Neutrophil (primary cell): ENCODE measurements at regions not wholly inside any gene's neighbourhood (a gene's known extent, or its start where the extent isn't known, plus 50 kb on each side); places are given as distances from the start of the nearest gene placed in this dataset.

Experiments used
- H3K27ac ChIP-seq: fragments of 200-600 bp; sonication (generic); 2 replicates; pipeline ENCODE4 v1.5.1; 2016; ENCODE audit warnings: mild to moderate bottlenecking, moderate library complexity
- H3K27me3 ChIP-seq: fragments of 200-600 bp; sonication (generic); 2 replicates; pipeline ENCODE4 v1.6.0; 2016; ENCODE audit warnings: mild to moderate bottlenecking
- H3K36me3 ChIP-seq: fragments of 200-600 bp; sonication (generic); 2 replicates; pipeline ENCODE4 v1.5.1; 2017
- H3K4me1 ChIP-seq, 2 experiments: fragments of 200-600 bp in 1 of 2; sonication (generic) in 1 of 2; 1 replicate in 1 of 2; 2 replicates in 1 of 2; pipeline versions ENCODE4 v1.5.1 to v1.6.1; 2013 to 2016; ENCODE audit warnings: low read depth in 1 of 2, low read length in 1 of 2, mild to moderate bottlenecking in 1 of 2, moderate library complexity in 1 of 2; ENCODE audit not compliant: control insufficient read depth in 1 of 2, insufficient read depth in 1 of 2
- H3K4me3 ChIP-seq, 2 experiments: fragments of 200-600 bp in 1 of 2; sonication (generic) in 1 of 2; 1 replicate in 1 of 2; 2 replicates in 1 of 2; pipeline ENCODE4 v1.5.1; 2013 to 2016; ENCODE audit warnings: low read depth in 1 of 2, low read length in 1 of 2, mild to moderate bottlenecking in 1 of 2, moderate library complexity in 1 of 2
- H3K9me3 ChIP-seq: fragments of 200-600 bp; sonication (generic); 2 replicates; pipeline ENCODE4 v1.5.1; 2016
- CTCF ChIP-seq: fragments of 200-600 bp; sonication (generic); IDR thresholded peaks from 2 replicates; pipeline ENCODE4 v1.5.1; 2016; ENCODE audit warnings: antibody characterized with exemption

- no peaks in the 10 kb centered on the region for H3K4me1 ChIP-seq
- H3K9me3 ChIP-seq, result no peaks in the 10 kb centered on the region
- no peak for TF ChIP-seq CTCF
- no peaks in the 10 kb centered on the region for H3K36me3 ChIP-seq
- no peaks in the 10 kb centered on the region for H3K27me3 ChIP-seq
- no peak overlapping the region for H3K27ac ChIP-seq
- H3K4me3 ChIP-seq, result no peak overlapping the region
Measured at GRCh38 chr2:14120376-14120775, 512.1 kb upstream of the LRATD1 start.

DNA sequence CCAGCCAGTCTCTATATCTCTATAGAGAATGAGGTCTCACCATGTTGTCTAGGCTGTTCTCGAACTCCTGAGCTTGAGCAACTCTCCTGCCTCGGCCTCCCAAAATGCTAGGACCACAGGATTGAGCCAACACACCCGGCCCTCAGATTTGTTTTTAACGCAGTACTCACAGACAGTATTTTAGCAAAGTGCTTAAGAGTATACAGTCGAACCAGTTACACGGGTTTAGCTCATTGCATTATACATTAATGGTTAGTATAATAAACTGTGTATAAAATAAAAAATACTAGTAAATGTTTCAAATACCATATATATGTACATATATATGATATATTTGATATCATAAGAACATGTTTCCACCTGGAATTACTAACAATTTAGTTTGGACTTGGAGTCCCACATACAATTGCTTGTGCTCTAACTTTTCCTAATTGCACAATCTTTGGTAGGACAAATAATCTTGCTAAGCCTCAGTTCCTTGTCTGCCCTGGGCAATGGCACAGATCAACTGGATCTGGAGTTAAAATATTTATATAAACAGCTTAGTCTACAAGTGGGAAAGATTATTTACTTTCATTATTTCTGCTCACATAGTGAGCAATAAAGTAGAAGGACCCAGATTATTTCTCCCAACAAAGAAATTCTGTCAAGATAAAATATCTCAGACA, 508.9 kb upstream of the LRATD1 start:
- Histone ChIP-seq H3K4me1 (no peaks in the 10 kb centered on the region), H3K27ac (no peak overlapping the region), H3K4me3 (no peak overlapping the region), H3K36me3 (no peaks in the 10 kb centered on the region), H3K9me3 (no peaks in the 10 kb centered on the region), H3K27me3 (no peaks in the 10 kb centered on the region)
- TF ChIP-seq CTCF, result no peak

DNA sequence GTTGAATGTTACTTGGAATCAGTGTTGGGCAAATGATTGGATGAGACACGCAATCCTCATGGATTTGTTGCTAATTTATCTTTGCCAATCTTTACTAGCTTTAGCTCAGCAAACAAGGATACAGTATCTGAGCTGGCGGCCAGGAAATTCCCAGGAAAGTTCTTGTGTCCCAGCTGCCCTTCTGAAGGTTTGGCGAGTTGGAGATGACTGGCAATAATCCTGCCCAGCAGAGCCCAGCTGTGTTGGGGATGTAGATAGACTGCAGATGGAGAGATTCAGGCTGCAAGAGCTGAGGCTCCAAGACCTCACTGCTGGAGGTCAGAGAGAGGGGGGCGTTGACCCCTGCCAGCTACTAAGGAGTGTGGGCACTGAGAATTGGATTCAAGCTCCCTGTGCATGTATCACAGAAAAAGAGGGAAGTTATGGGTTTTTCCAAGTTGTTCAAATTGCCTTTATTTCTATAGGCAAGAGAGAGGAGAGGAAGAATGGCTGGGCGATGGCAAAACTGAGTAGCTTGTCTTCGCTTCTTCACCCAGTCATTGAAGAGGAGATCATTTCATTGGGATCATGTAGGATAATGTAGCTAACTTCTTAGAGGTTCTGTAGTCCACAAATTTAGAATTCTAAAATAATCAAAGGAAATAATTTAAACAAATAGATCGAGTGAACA, 506.8 kb upstream of the LRATD1 start:
- no peak overlapping the region for H3K4me3 ChIP-seq

GRCh38 chr2:14126846-14127245, 505.7 kb upstream of the LRATD1 start:
- Histone ChIP-seq H3K4me3 (no peak overlapping the region), H3K27me3 (no peaks in the 10 kb centered on the region), H3K4me1 (no peaks in the 10 kb centered on the region), H3K9me3 (no peaks in the 10 kb centered on the region), H3K27ac (no peak overlapping the region), H3K36me3 (no peaks in the 10 kb centered on the region)
- no peak for TF ChIP-seq CTCF

More for the DNA sequence above, 506.8 kb upstream of the LRATD1 start:
- no peaks in the 10 kb centered on the region for H3K4me1 ChIP-seq
- TF ChIP-seq CTCF, result no peak
- no peaks in the 10 kb centered on the region for H3K27me3 ChIP-seq
- no peaks in the 10 kb centered on the region for H3K9me3 ChIP-seq
- no peak overlapping the region for H3K27ac ChIP-seq
- H3K36me3 ChIP-seq, result no peaks in the 10 kb centered on the region

DNA sequence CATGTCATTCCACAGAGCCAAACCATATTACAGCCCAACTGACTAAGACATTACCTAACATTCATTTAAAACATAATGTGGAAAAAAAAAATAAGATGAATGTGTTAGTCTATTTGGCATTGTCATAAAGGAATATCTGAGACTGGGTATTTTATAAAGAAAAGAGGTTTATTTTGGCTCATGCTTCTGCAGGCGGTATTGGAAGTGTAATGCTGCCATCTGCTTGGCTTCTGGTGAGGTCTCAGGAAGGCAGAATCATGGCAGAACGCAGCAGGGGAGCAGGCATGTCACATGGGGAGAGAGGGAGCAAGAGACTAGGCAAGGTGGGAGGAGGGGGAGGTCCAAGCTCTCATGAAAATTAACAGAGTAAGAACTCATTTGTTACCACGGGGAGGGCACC, 504.8 kb upstream of the LRATD1 start:
- no peak overlapping the region for H3K27ac ChIP-seq
- TF ChIP-seq CTCF, result no peak
- no peaks in the 10 kb centered on the region for H3K27me3 ChIP-seq
- H3K9me3 ChIP-seq, result no peaks in the 10 kb centered on the region
- H3K4me1 ChIP-seq, result no peaks in the 10 kb centered on the region
- no peak overlapping the region for H3K4me3 ChIP-seq
- H3K36me3 ChIP-seq, result no peaks in the 10 kb centered on the region
